H1 (cell line): ENCODE measurements at regions not wholly inside any gene's neighbourhood (a gene's known extent, or its start where the extent isn't known, plus 50 kb on each side); places are given as distances from the start of the nearest gene placed in this dataset.

Source experiments
- NRF1 ChIP-seq: IDR thresholded peaks from 2 replicates; pipeline ENCODE4 v1.6.1; 2011; ENCODE audit warnings: mild to moderate bottlenecking, low read depth, low read length, improper control_type of control experiment
- POU5F1 ChIP-seq: IDR thresholded peaks from 2 replicates; pipeline ENCODE4 v1.6.1; 2011; ENCODE audit warnings: low read depth, mild to moderate bottlenecking, low read length, moderate library complexity
- SUZ12 ChIP-seq: fragments of 200-600 bp; sonication (generic); IDR thresholded peaks from 2 replicates; pipeline ENCODE4 v1.6.1; 2012; ENCODE audit warnings: mild to moderate bottlenecking, inconsistent platforms, low read length, moderate library complexity, mixed read lengths
- TF ChIP-seq, protein P1 (sequence below), 3 experiments: IDR thresholded peaks; 1 replicate in 2 of 3; 2 replicates in 1 of 3; pipeline versions ENCODE4 v1.5.1 to v1.6.1; 2011; ENCODE audit warnings: low read length in 3 of 3, mild to moderate bottlenecking in 3 of 3, inconsistent platforms in 2 of 3, low read depth in 1 of 3, moderate library complexity in 1 of 3; ENCODE audit not compliant: insufficient read depth in 1 of 3; ENCODE audit errors: control extremely low read depth in 1 of 3
- TF ChIP-seq, protein P2 (sequence below): IDR thresholded peaks from 2 replicates; pipeline ENCODE4 v1.6.1; 2012; ENCODE audit warnings: inconsistent platforms

DNA sequence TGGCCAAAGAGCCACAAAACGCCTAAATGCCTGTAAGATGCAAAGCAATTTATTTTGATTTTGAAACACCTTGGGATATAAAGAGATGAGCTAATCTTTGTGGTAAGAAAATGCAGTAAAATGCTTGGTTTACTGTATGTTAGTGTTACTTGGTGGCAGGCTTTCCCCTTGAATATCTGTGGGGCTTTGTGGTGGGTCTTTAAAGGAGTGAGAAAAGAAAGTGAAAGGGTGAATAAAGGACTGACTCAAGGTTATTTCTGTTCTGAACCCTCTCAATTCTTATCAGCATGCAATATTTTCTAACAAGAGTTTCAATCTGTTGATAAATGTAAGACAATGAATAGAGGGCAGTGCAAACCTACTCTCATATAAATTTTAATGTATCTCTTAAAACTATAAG is 1555.9 kb upstream of the RAG2 start:
- TF ChIP-seq, protein P1, sequence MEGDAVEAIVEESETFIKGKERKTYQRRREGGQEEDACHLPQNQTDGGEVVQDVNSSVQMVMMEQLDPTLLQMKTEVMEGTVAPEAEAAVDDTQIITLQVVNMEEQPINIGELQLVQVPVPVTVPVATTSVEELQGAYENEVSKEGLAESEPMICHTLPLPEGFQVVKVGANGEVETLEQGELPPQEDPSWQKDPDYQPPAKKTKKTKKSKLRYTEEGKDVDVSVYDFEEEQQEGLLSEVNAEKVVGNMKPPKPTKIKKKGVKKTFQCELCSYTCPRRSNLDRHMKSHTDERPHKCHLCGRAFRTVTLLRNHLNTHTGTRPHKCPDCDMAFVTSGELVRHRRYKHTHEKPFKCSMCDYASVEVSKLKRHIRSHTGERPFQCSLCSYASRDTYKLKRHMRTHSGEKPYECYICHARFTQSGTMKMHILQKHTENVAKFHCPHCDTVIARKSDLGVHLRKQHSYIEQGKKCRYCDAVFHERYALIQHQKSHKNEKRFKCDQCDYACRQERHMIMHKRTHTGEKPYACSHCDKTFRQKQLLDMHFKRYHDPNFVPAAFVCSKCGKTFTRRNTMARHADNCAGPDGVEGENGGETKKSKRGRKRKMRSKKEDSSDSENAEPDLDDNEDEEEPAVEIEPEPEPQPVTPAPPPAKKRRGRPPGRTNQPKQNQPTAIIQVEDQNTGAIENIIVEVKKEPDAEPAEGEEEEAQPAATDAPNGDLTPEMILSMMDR (IDR thresholded peaks at IDR 0.05; ENCODE audit: control extremely low read depth in 1 of 3, insufficient read depth in 1 of 3, low read depth in 1 of 3, low read length in 3 of 3): no peak
- TF ChIP-seq NRF1: no peak
- no peak for TF ChIP-seq SUZ12
- TF ChIP-seq POU5F1: no peak
- TF ChIP-seq, protein P2, sequence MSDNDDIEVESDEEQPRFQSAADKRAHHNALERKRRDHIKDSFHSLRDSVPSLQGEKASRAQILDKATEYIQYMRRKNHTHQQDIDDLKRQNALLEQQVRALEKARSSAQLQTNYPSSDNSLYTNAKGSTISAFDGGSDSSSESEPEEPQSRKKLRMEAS: no peak
